ENCODE measurements at regions not wholly inside any gene's neighbourhood (a gene's known extent, or its start where the extent isn't known, plus 50 kb on each side); places are given as distances from the start of the nearest gene placed in this dataset.

DNA sequence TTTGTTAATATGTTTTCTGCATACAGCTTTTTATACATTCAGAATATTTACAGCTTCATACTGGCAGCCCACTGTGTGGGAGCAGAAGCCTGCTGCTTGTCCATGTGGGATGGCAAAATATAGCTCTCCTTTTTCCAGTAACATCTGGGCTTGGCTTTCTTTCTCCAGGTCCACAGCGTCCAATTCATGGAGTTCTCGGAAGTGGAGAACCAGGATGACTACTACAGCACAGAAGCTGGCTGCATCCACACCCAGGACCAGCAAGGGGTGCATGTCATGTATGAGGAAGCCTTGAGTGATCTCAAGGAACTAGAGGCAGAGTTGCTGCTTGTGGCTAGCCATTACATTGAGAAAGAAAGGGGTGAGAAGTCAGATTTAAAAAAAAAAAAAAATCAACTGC, 143.1 kb downstream of the CD164 start:
- no peak for TF ChIP-seq CTCF (IDR thresholded peaks at IDR 0.05)
- Histone ChIP-seq H3K27me3 (ENCODE audit: insufficient read depth in 3 of 3, low read length in 2 of 3) (no peaks in the 10 kb centered on the region), H3K36me3 (ENCODE audit: insufficient read depth in 1 of 2, low read depth in 1 of 2) (no peaks in the 10 kb centered on the region), H3K4me1 (peaks cover 37% of the 10 kb centered on the region), H3K9me3 (no peaks in the 10 kb centered on the region), H3K27ac (peak overlapping the region; percentile 67), H3K4me3 (no peak overlapping the region)
- intact Hi-C loops (cut with DNase I): loop anchor here in 1 of 2 donors (10.0 kb wide), 1 partner anchor 46 kb away; no protein-coding TSS in a partner anchor
- DNase-seq: no peak
- WGBS, 3 donors: 41 to 57% (median 53%) methylated on average over 2 of the region's 2 CpGs
- peak in 1 of 4 donors; percentile 54 for ATAC-seq

DNA sequence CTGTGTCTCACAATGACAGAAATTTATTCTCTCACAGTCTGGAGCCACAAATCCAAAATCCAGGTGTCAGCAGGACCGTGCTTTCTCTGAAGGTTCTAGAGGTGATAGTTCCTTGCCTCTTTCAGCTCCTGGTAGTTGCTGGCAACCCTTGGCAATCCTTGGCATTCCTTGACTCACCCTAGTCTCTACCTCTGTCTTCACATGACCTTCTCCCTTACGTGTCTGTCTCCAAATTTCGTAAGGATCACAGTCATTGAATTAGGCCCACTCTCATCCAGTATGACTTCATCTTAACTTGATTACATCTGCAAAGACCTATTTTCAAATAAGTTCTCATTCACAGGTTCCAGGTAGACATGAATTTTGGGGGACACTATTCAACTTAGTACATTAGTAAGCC, 143.1 kb downstream of the CEP57L1 start:
- DNase-seq (no peak), ATAC-seq (peak in 2 of 4 donors; percentile 20 to 57)
- no peak for TF ChIP-seq CTCF (IDR thresholded peaks at IDR 0.05)
- no peak overlapping the region for H3K4me3 ChIP-seq
- intact Hi-C loops (cut with DNase I): loop anchor here in 1 of 2 donors (10.0 kb wide), 1 partner anchor 46 kb away; no protein-coding TSS in a partner anchor
- peak overlapping the region; percentile 67 for H3K27ac ChIP-seq
- 80 to 84% (median 81%) methylated on average over 3 of the region's 3 CpGs for WGBS, 3 donors
- no peaks in the 10 kb centered on the region for H3K9me3 ChIP-seq
- peaks cover 37% of the 10 kb centered on the region for H3K4me1 ChIP-seq
- no peaks in the 10 kb centered on the region for H3K36me3 ChIP-seq (ENCODE audit: insufficient read depth in 1 of 2, low read depth in 1 of 2)
- H3K27me3 ChIP-seq (ENCODE audit: insufficient read depth in 3 of 3, low read length in 2 of 3): no peaks in the 10 kb centered on the region

GRCh38 chr6:109237986-109238329, 142.7 kb downstream of the CEP57L1 start:
- Histone ChIP-seq H3K36me3 (ENCODE audit: insufficient read depth in 1 of 2, low read depth in 1 of 2) (no peaks in the 10 kb centered on the region), H3K4me3 (no peak overlapping the region), H3K9me3 (no peaks in the 10 kb centered on the region), H3K4me1 (peaks cover 37% of the 10 kb centered on the region), H3K27ac (no peak overlapping the region), H3K27me3 (ENCODE audit: insufficient read depth in 3 of 3, low read length in 2 of 3) (no peaks in the 10 kb centered on the region)
- 90 to 95% (median 94%) methylated on average over 11 of the region's 11 CpGs for WGBS, 3 donors
- intact Hi-C loops (cut with DNase I): loop anchor here in 1 of 2 donors (10.0 kb wide), 1 partner anchor 47 kb away; no protein-coding TSS in a partner anchor
- no peak for TF ChIP-seq CTCF (IDR thresholded peaks at IDR 0.05)
- no peak for DNase-seq
- ATAC-seq: no peak

- no peaks in the 10 kb centered on the region for H3K9me3 ChIP-seq
- no peak for ATAC-seq
- H3K36me3 ChIP-seq (ENCODE audit: insufficient read depth in 1 of 2, low read depth in 1 of 2): no peaks in the 10 kb centered on the region
- intact Hi-C loops (cut with DNase I): loop anchor here in 1 of 2 donors (10.0 kb wide), 1 partner anchor 47 kb away; no protein-coding TSS in a partner anchor
- no peak overlapping the region for H3K4me3 ChIP-seq
- peaks cover 34% of the 10 kb centered on the region for H3K4me1 ChIP-seq
- no peak overlapping the region for H3K27ac ChIP-seq
- no peaks in the 10 kb centered on the region for H3K27me3 ChIP-seq (ENCODE audit: insufficient read depth in 3 of 3, low read length in 2 of 3)
- no peak for DNase-seq
- WGBS, 3 donors: 80 to 89% (median 86%) methylated on average over 12 of the region's 12 CpGs
- no peak for TF ChIP-seq CTCF (IDR thresholded peaks at IDR 0.05)
Measured at GRCh38 chr6:109237077-109237985, 142.0 kb downstream of the CEP57L1 start.

Data from psoas muscle (tissue), 7 donors.